C4-2B (cell line): ENCODE measurements at regions not wholly inside any gene's neighbourhood (a gene's known extent, or its start where the extent isn't known, plus 50 kb on each side); places are given as distances from the start of the nearest gene placed in this dataset.

Experiments
- CTCF ChIP-seq: fragments of 450-650 bp; conservative IDR thresholded peaks from 2 replicates; pipeline ENCODE4 v1.5.1; 2017; ENCODE audit warnings: mild to moderate bottlenecking
- ZFX ChIP-seq: fragments of 450-650 bp; IDR thresholded peaks from 2 replicates; pipeline ENCODE4 v1.6.1; 2017

GRCh38 chr3:159845737-159846136 is 142.9 kb upstream of the IL12A start:
- TF ChIP-seq CTCF (no peak), ZFX (no peak)
